Jurkat, Clone E6-1 (cell line): ENCODE measurements at regions not wholly inside any gene's neighbourhood (a gene's known extent, or its start where the extent isn't known, plus 50 kb on each side); places are given as distances from the start of the nearest gene placed in this dataset.
"Not testable (repeated sequence)": the region's sequence is repeated elsewhere in the genome, so short reads cannot be mapped to it uniquely, and the experiment has no call there.

Source experiments
- DNase-seq: peaks from one replicate; pipeline ENCODE4 v3.0.0-alpha.2; 2011; ENCODE audit warnings: low read depth, low spot score
- H3K4me3 ChIP-seq: 2 replicates; pipeline ENCODE4 v1.5.1; 2011; ENCODE audit warnings: mild to moderate bottlenecking, low read length, control low read depth, moderate library complexity

DNA sequence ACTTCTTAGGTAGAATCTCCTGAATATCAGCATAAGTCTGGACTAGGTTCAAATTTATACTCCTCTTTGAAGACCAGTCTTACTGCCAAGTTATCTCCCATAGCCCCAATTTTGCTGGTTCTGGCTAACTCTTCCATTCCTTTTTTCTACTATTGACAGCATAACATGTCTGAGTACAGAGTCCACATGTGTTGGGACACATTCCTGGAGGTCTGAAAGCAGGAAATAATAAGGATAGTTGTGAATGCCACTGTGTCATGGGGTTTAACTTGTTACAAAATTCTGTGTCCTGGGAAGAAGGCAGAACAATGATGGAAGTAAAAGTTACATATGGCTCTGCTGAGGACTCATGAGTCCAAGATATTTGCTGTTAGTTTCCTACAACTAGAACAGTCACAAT, 57.4 kb upstream of the ZBTB20 start:
- no peak for DNase-seq
- H3K4me3 ChIP-seq: no peak overlapping the region

DNA sequence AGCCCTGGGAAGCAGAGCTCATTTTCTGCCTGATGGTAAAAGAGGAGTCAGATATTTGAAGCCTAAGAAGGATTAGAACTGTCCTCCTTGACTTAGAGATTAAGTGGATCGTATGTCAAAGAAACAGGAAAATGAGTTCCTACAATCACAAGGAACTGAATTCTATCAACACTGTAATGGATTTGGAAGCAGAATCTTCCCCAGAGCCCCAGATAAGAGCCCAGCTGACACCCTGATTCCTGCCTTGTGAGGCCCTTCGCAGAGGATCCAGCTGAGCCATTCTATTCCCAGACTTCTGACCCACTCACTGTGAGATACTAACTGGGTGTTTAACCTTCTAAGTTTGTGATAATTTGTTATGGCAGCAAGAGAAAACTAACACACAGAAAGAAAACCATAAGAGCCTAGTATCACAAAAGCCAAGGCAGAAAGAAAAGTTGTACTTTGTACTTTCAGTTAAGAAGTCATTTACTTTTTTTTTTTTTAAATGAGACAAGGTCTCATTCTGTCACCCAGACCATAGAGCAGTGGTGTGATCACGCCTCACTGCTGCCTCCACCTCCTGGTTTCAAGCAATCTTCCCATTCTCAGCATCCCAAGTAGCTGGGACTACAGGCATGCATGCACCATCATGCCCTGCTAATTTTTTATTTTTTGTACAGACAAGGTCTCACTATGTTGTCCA, 61.1 kb upstream of the ZBTB20 start:
- no peak overlapping the region for H3K4me3 ChIP-seq
- no peak for DNase-seq

GRCh38 chr3:115211810-115212492, 64.9 kb upstream of the ZBTB20 start:
- no peak overlapping the region for H3K4me3 ChIP-seq
- no peak for DNase-seq

GRCh38 chr3:115212615-115213014, 65.5 kb upstream of the ZBTB20 start:
- no peak overlapping the region for H3K4me3 ChIP-seq
- DNase-seq: no peak

DNA sequence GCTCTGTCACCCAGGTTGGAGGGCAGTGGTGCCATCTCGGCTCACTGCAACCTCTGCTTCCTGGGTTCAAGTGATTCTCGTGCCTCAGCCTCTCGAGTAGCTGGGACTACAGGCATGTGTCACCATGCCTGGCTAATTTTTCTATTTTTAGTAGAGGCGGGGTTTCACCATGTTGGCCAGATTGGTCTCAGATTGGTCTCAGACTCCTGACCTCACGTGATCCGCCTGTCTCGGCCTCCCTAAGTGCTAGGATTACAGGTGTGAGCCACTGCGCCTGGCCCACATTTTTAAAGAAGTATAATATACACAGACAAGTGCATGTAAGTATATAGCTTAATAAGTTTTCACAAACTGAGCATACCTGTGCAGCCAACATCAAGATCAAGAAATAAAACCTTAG, 66.0 kb upstream of the ZBTB20 start:
- H3K4me3 ChIP-seq, DNase-seq: not testable (repeated sequence)

DNA sequence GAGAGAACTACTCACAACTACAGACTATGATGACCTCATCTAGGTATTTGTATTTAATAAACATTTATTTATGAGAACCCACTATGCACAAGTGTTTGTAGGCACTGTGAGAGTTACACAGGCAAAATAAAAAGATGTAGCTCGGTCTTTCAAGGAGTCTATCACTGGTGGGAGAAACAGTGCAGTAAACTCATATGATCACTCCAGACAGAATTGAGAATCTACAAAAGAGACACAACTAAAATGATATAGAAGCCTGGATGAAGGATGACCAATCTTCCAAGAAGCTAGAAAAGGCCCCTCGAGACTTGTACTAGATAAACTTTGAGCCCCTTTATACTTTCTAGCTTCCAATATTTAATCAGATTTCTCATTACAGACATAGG, 70.2 kb upstream of the ZBTB20 start:
- DNase-seq: no peak

DNA sequence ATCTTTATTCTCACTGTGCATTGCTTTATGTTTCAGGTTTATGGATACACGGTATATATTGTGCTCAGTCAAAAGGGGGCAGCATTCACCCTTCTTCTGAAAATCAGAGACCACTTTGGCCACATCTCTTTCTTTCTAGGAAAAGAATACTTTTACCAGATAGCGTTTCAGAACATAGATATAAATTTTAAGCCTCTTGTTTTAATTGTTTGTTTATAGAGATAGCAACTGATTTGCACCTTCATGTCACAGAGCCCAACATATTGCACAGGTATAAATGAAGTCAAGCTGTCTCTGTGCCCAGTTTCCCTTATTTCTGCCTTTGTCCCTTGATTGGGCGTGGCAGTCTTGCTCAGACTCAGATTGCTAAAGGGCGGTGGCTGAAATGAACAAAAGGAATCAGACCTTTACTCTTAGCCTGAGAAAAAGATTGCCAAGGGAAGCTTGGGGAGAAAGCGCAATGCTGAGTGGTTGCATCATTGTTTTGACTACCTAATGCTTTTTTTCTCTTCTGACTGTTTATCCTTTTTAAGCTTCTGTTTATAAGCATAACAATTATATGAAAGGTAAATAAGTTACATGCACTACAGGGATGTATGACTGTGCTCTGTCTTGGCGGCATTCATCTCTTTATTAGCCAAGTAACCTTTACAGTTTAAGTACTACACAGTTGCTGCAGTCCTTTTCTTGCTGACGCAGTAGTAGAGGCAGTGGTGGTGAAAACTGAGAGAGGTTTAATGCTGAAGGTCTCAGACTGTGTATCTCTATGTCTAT, 70.8 kb upstream of the ZBTB20 start:
- no peak overlapping the region for H3K4me3 ChIP-seq
- DNase-seq: peak; percentile 21

More for the DNA sequence above, 70.2 kb upstream of the ZBTB20 start:
- no peak overlapping the region for H3K4me3 ChIP-seq

GRCh38 chr3:115218859-115219258, 71.8 kb upstream of the ZBTB20 start:
- no peak for DNase-seq
- no peak overlapping the region for H3K4me3 ChIP-seq

- H3K4me3 ChIP-seq: no peak overlapping the region
- no peak for DNase-seq
Observed at GRCh38 chr3:115224687-115225086, 77.6 kb upstream of the ZBTB20 start.

DNA sequence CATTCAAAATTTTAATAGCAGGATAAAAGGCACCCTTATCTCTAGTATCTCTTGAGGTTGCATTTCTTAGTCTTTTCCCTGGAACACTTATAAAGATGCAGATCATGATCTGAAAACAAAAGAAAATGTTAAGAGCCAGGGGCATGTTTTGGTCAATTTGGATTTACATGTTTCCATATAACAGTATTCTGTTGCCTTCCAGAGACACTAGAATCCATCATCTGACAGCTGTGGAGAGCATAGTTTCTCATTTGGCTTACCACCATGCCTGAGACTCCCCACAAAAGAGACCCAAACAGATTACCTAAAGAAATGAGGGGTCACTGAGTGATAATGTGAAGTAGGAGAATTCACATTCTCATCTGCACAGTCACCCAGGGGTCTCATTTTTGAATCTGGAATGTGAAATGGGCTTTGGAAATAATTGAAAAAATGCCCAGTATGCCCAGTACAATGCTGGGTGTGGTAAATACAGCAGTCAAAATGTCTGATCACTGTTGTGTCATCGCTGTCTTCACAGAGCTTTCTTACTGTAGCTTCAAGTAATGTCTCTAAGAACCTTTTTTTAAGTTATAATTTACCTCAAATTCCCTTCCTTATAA, 79.9 kb upstream of the ZBTB20 start:
- no peak overlapping the region for H3K4me3 ChIP-seq
- no peak for DNase-seq

GRCh38 chr3:115227461-115227860, 80.4 kb upstream of the ZBTB20 start:
- H3K4me3 ChIP-seq: no peak overlapping the region
- DNase-seq: no peak

- DNase-seq: no peak
- H3K4me3 ChIP-seq: no peak overlapping the region
Observed at GRCh38 chr3:115228266-115228665, 81.2 kb upstream of the ZBTB20 start.

- DNase-seq: no peak
- H3K4me3 ChIP-seq: no peak overlapping the region
Observed at GRCh38 chr3:115232167-115232566, 85.1 kb upstream of the ZBTB20 start.

GRCh38 chr3:115233021-115233420, 85.9 kb upstream of the ZBTB20 start:
- DNase-seq: no peak
- no peak overlapping the region for H3K4me3 ChIP-seq

- DNase-seq: no peak
- H3K4me3 ChIP-seq: no peak overlapping the region
Observed at GRCh38 chr3:115236496-115236895, 89.4 kb upstream of the ZBTB20 start.

DNA sequence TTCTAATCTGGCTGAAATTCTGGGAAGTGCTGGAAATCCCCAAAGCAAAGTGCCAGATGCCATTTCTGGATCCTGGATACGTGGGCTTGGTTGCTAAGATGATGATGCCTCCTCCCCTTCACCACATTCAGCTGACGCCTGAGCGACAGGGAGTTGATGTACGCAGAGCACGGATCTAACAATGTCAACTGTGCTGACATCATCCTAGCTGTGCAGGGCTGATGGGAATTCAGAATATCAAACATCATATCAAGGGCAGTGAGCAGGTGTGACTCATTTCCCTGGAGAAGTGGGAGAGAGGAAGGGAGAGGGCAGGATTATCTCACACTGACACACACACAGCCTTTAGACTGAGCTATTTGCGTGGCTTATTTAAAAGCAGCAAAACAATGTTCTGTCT, 92.6 kb upstream of the ZBTB20 start:
- H3K4me3 ChIP-seq: no peak overlapping the region
- no peak for DNase-seq

GRCh38 chr3:115244350-115244749, 97.3 kb upstream of the ZBTB20 start:
- no peak overlapping the region for H3K4me3 ChIP-seq
- DNase-seq: no peak

GRCh38 chr3:115245438-115245837, 98.3 kb upstream of the ZBTB20 start:
- no peak overlapping the region for H3K4me3 ChIP-seq
- no peak for DNase-seq

DNA sequence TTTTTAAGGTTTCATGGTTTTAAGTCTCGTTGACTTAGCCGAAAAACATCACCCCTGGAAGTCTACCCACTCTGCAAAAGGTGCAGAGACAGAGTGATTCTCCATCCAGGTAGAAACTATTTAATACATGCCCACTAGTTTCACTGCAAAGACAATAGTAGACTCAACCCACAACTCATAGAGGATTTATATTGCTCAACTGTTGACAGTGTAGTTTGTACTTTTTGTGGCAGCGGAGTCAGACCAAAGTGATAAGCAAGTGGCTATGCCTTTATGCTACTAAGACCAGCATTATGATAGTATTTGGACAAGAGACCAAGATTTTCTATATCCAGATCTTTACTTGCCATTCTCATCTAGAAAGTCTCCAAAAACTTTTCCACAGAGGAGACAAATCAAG, 98.8 kb upstream of the ZBTB20 start:
- DNase-seq: no peak
- H3K4me3 ChIP-seq: no peak overlapping the region

GRCh38 chr3:115246461-115247020, 99.5 kb upstream of the ZBTB20 start:
- no peak overlapping the region for H3K4me3 ChIP-seq
- DNase-seq: no peak
